SK-N-MC (cell line): ENCODE measurements at regions not wholly inside any gene's neighbourhood (a gene's known extent, or its start where the extent isn't known, plus 50 kb on each side); places are given as distances from the start of the nearest gene placed in this dataset.

ENCODE experiments used
- EZH2 ChIP-seq: fragments of 200-600 bp; sonication (generic); IDR thresholded peaks from one replicate; pipeline ENCODE4 v1.6.1; 2017; ENCODE audit warnings: antibody characterized with exemption
- FOXP2 ChIP-seq: optimal IDR thresholded peaks from 2 replicates; pipeline ENCODE3; 2011; ENCODE audit warnings: mild to moderate bottlenecking, moderate library complexity; ENCODE audit not compliant: insufficient read depth; ENCODE audit errors: extremely low read length, control extremely low read depth
- POLR2AphosphoS5 ChIP-seq: IDR thresholded peaks from 2 replicates; pipeline ENCODE4 v1.6.1; 2012; ENCODE audit warnings: mild to moderate bottlenecking, low read depth, low read length, borderline replicate concordance

DNA sequence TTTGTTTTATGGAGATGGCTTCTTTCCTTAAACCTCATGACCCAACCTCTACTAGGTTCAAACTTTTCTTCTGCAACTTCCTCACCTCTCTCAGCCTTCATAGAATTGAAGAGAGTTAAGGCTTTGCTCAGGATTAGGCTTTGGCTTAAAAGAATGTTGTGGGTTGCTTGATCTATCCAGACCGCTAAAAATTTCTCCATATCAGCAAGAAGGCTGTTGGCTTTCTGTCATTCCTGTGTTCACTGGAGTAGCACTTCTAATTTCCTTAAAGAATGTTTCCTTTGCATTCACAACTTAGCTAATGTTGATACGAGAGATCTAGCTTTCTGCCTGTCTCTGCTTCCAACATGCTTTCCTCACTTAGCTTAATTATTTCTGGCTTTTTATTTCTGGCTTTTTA lies 58.1 kb upstream of the KYNU start:
- TF ChIP-seq EZH2 (no peak), POLR2AphosphoS5 (no peak), FOXP2 (no peak)
